PC-9 (cell line): ENCODE measurements at regions not wholly inside any gene's neighbourhood (a gene's known extent, or its start where the extent isn't known, plus 50 kb on each side); places are given as distances from the start of the nearest gene placed in this dataset.

Source experiments
- EZH2 ChIP-seq: fragments of 200-600 bp; sonication (generic); IDR thresholded peaks from 2 replicates; pipeline ENCODE4 v1.8.0; 2017; ENCODE audit warnings: antibody characterized with exemption, low read depth
- TF ChIP-seq, protein P1 (sequence below): fragments of 200-600 bp; sonication (generic); conservative IDR thresholded peaks from 2 replicates; pipeline ENCODE4 v1.6.1; 2017; ENCODE audit warnings: mixed run types, antibody characterized with exemption, mild to moderate bottlenecking, moderate library complexity

DNA sequence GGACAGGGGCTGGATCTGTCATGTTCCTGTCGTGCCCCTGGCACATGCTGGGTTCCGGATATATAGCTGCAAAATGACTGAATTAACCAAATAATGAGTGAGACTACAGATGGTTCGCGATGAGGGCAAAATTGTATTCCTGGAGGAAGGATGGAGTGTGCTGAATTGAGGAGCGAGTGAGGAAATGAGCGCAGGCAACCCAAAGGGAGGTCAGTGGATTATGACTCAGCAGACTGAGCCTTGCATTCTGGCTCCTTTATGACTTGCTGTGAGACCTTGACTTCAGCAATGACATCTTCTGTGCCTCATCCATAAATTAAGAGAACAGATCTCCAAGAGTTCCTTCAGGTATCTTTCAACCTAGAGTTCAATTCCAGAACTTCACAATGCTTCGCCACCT lies 115.0 kb upstream of the CLDN10 start:
- TF ChIP-seq, protein P1, sequence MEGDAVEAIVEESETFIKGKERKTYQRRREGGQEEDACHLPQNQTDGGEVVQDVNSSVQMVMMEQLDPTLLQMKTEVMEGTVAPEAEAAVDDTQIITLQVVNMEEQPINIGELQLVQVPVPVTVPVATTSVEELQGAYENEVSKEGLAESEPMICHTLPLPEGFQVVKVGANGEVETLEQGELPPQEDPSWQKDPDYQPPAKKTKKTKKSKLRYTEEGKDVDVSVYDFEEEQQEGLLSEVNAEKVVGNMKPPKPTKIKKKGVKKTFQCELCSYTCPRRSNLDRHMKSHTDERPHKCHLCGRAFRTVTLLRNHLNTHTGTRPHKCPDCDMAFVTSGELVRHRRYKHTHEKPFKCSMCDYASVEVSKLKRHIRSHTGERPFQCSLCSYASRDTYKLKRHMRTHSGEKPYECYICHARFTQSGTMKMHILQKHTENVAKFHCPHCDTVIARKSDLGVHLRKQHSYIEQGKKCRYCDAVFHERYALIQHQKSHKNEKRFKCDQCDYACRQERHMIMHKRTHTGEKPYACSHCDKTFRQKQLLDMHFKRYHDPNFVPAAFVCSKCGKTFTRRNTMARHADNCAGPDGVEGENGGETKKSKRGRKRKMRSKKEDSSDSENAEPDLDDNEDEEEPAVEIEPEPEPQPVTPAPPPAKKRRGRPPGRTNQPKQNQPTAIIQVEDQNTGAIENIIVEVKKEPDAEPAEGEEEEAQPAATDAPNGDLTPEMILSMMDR, result no peak
- no peak for TF ChIP-seq EZH2
